OCI-LY1 (cell line): ENCODE measurements at regions not wholly inside any gene's neighbourhood (a gene's known extent, or its start where the extent isn't known, plus 50 kb on each side); places are given as distances from the start of the nearest gene placed in this dataset.

Experiments used
- H2AFZ ChIP-seq: fragments of 200-600 bp; sonication (generic), shearing (Covaris generic); 2 replicates; pipeline ENCODE4 v1.6.0; 2014; ENCODE audit warnings: antibody characterized with exemption, mild to moderate bottlenecking, low read length
- H3F3A ChIP-seq: fragments of 200-600 bp; sonication (generic), shearing (Covaris generic); 2 replicates; pipeline ENCODE4 v1.6.0; 2014; ENCODE audit warnings: mild to moderate bottlenecking, antibody characterized with exemption, low read length, moderate library complexity; ENCODE audit not compliant: insufficient read depth
- H3K27ac ChIP-seq: fragments of 200-600 bp; sonication (generic); 2 replicates; pipeline ENCODE4 v1.5.1; 2014; ENCODE audit warnings: low read length, mixed run types, mild to moderate bottlenecking, low read depth; ENCODE audit not compliant: poor library complexity, severe bottlenecking
- H3K27me3 ChIP-seq: fragments of 200-600 bp; sonication (generic); 2 replicates; pipeline ENCODE4 v1.6.0; 2014; ENCODE audit warnings: antibody characterized with exemption, mild to moderate bottlenecking, low read length, moderate library complexity; ENCODE audit not compliant: insufficient read depth
- H3K36me3 ChIP-seq: fragments of 200-600 bp; sonication (generic); 2 replicates; pipeline ENCODE4 v1.6.1; 2014; ENCODE audit warnings: mild to moderate bottlenecking, antibody characterized with exemption, low read length, moderate library complexity, mixed read lengths; ENCODE audit not compliant: insufficient read depth
- H3K4me1 ChIP-seq: fragments of 200-600 bp; sonication (generic); 2 replicates; pipeline ENCODE4 v1.5.1; 2014; ENCODE audit warnings: mild to moderate bottlenecking, low read length, moderate library complexity; ENCODE audit not compliant: insufficient read depth, severe bottlenecking
- H3K4me2 ChIP-seq: fragments of 200-600 bp; sonication (generic), shearing (Covaris generic); 2 replicates; pipeline ENCODE4 v1.6.1; 2014; ENCODE audit warnings: low read length
- H3K4me3 ChIP-seq: fragments of 200-600 bp; sonication (generic); 2 replicates; pipeline ENCODE4 v1.5.1; 2014; ENCODE audit warnings: low read length, low read depth, mild to moderate bottlenecking, mixed read lengths; ENCODE audit not compliant: poor library complexity, severe bottlenecking
- H3K79me2 ChIP-seq: fragments of 200-600 bp; shearing (Covaris generic); 2 replicates; pipeline ENCODE4 v1.6.1; 2016; ENCODE audit warnings: mixed run types, low read length, mixed read lengths; ENCODE audit not compliant: insufficient read depth
- H3K9ac ChIP-seq: fragments of 200-600 bp; sonication (generic), shearing (Covaris generic); 2 replicates; pipeline ENCODE4 v1.6.1; 2014; ENCODE audit warnings: mild to moderate bottlenecking, low read length, mixed read lengths
- H3K9me2 ChIP-seq: fragments of 200-600 bp; sonication (generic), shearing (Covaris generic); 2 replicates; pipeline ENCODE4 v1.6.1; 2014; ENCODE audit warnings: low read depth, mild to moderate bottlenecking, low read length, mixed read lengths
- H3K9me3 ChIP-seq: fragments of 200-600 bp; shearing (Covaris generic); 2 replicates; pipeline ENCODE4 v1.6.1; 2014; ENCODE audit warnings: low read length, mixed read lengths
- H4K20me1 ChIP-seq: fragments of 200-600 bp; sonication (generic), shearing (Covaris generic); 2 replicates; pipeline ENCODE4 v1.6.0; 2016; ENCODE audit warnings: mild to moderate bottlenecking, low read length; ENCODE audit not compliant: insufficient read depth
- CTCF ChIP-seq: fragments of 200-600 bp; sonication (generic), shearing (Covaris generic); IDR thresholded peaks from 2 replicates; pipeline ENCODE4 v1.5.1; 2017; ENCODE audit warnings: mild to moderate bottlenecking, antibody characterized with exemption, low read length, moderate library complexity, mixed read lengths
- EZH2 ChIP-seq: fragments of 200-600 bp; sonication (generic), shearing (Covaris generic); IDR thresholded peaks from 2 replicates; pipeline ENCODE4 v1.8.0; 2017; ENCODE audit warnings: borderline replicate concordance, mixed run types, mild to moderate bottlenecking, antibody characterized with exemption, low read length, moderate library complexity, mixed read lengths

GRCh38 chr4:186806679-186807421 lies 83.2 kb upstream of the FAT1 start:
- Histone ChIP-seq H3K9ac (no peak overlapping the region), H2AFZ (peak overlapping the region; percentile 52), H3K36me3 (no peaks in the 10 kb centered on the region), H3K79me2 (no peaks in the 10 kb centered on the region), H3K27ac (no peak overlapping the region), H3K4me2 (peak overlapping the region; percentile 28; the same call in 1 of the 2 replicates), H3K9me2 (no peaks in the 10 kb centered on the region), H3K27me3 (no peaks in the 10 kb centered on the region), H3K9me3 (no peaks in the 10 kb centered on the region), H4K20me1 (no peaks in the 10 kb centered on the region), H3K4me1 (peaks cover 13% of the 10 kb centered on the region), H3F3A (no peaks in the 10 kb centered on the region), H3K4me3 (no peak overlapping the region)
- TF ChIP-seq EZH2, result no peak
- no peak for TF ChIP-seq CTCF

DNA sequence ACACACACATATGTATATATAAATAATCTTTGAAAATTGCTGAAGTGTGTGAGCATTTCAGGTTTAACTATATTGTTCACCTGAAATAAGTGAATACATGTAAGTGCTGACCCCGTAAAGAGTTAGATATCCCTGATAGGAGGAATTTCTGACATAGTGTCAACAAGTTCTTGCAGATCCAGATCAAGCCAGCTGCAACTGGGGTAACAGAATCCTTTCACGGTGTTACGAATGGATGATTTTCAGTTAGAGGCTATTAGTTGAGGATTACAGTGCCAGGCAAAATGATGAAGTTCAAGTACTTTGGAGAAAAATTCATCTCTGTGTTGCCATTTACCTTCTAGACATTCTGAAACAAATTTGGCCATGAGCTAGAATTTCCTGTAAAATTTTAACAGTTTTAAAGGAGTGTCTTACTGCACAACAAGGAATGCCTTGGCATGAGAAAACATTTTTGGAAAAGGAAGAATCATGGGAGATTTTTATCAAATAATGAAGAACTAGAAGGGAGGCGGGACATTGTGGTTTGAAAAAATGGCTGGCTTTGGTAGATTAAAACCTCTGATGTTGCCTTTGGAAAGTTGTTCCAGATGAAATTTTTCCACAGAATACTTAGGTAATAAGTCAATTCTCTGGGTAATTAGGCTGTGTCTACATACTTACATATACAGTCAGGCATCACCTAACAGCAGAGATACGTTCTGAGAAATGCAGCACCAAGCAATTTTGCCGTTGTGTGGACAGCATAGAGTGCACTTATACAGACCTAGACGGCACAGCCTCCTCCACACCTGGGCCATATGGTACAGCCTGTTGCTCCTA lies 84.4 kb upstream of the FAT1 start:
- no peaks in the 10 kb centered on the region for H3K27me3 ChIP-seq
- no peaks in the 10 kb centered on the region for H3K9me2 ChIP-seq
- H3K4me3 ChIP-seq, result no peak overlapping the region
- H3K4me2 ChIP-seq, result no peak overlapping the region
- TF ChIP-seq CTCF (no peak), EZH2 (no peak)
- peaks cover 8% of the 10 kb centered on the region for H3K4me1 ChIP-seq
- no peaks in the 10 kb centered on the region for H3K79me2 ChIP-seq
- H4K20me1 ChIP-seq, result no peaks in the 10 kb centered on the region
- no peaks in the 10 kb centered on the region for H3F3A ChIP-seq
- H3K27ac ChIP-seq, result no peak overlapping the region
- H3K9ac ChIP-seq, result no peak overlapping the region
- H3K36me3 ChIP-seq, result no peaks in the 10 kb centered on the region
- H2AFZ ChIP-seq, result 0 out of 2 replicates have a peak overlapping the region, but pooled peaks have one; percentile 3
- H3K9me3 ChIP-seq, result no peaks in the 10 kb centered on the region

DNA sequence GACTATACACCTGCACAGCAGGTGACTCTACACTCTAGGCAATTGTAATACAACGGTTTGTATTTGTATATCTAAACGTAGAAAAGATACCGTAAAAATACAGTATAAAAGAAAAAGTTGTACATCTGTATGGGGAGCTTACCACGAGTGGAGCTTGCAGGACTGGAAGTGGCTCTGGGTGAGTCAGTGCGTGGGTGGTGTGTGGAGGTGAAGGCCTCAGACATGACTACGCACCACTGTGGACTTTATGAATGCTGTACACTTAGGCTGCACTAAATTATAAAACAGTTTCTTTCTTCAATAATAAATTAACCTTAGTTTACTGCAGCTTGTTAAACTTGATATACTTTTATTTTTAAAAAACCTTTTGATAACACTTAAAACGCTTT lies 85.0 kb upstream of the FAT1 start:
- Histone ChIP-seq H3F3A (no peaks in the 10 kb centered on the region), H2AFZ (no peak overlapping the region), H3K36me3 (no peaks in the 10 kb centered on the region), H4K20me1 (no peaks in the 10 kb centered on the region), H3K9me3 (no peaks in the 10 kb centered on the region), H3K27me3 (no peaks in the 10 kb centered on the region), H3K4me2 (no peak overlapping the region), H3K4me3 (no peak overlapping the region), H3K9me2 (no peaks in the 10 kb centered on the region), H3K79me2 (no peaks in the 10 kb centered on the region), H3K4me1 (peaks cover 8% of the 10 kb centered on the region), H3K27ac (no peak overlapping the region), H3K9ac (no peak overlapping the region)
- no peak for TF ChIP-seq CTCF
- TF ChIP-seq EZH2, result no peak
